IMR-90 (cell line): ENCODE measurements at regions not wholly inside any gene's neighbourhood (a gene's known extent, or its start where the extent isn't known, plus 50 kb on each side); places are given as distances from the start of the nearest gene placed in this dataset.

Experiments used
- ATAC-seq: fragments of 200-7000 bp; cut with Tn5 transposase; 2 replicates; pipeline ENCODE4 v1.9.1; 2020; ENCODE audit warnings: low read depth, mild to moderate bottlenecking, moderate library complexity
- BruUV-seq: library from RNA; stranded (reverse); fragments of 400-500 nt; replicated peaks from 2 replicates; lab custom pipeline; 2021; lab: Mats Ljungman, UMichigan
- CTCF ChIA-PET: fragments of 300-600 bp; formaldehyde crosslinking; extraction: SDS; loops from one replicate; lab custom pipeline; 2021; ENCODE audit warnings: antibody characterized with exemption; lab: Yijun Ruan, JAX
- POLR2A ChIA-PET: fragments of 300-600 bp; sonication (Branson Sonifier 250); formaldehyde crosslinking; loops from one replicate; lab custom pipeline; 2022; ENCODE audit warnings: antibody characterized with exemption; ENCODE audit not compliant: unreplicated experiment; lab: Charles Lee
- DNase-seq: peaks from one replicate; pipeline ENCODE4 v3.0.0; 2013
- H2AFZ ChIP-seq: replicated peaks from 2 replicates; pipeline ENCODE3; 2013; ENCODE audit warnings: low read length, mild to moderate bottlenecking; ENCODE audit not compliant: poor library complexity
- H2AK5ac ChIP-seq: 2 replicates; pipeline ENCODE4 v1.6.1; 2013; ENCODE audit warnings: low read depth, low read length, inconsistent platforms
- H2AK9ac ChIP-seq: replicated peaks from 2 replicates; pipeline ENCODE3; 2013; ENCODE audit warnings: mild to moderate bottlenecking, low read depth, low read length, moderate library complexity; ENCODE audit not compliant: poor library complexity
- H2BK120ac ChIP-seq: 2 replicates; pipeline ENCODE4 v1.6.1; 2013; ENCODE audit warnings: low read depth, low read length, inconsistent platforms
- H2BK15ac ChIP-seq: 3 replicates; pipeline ENCODE4 v1.6.1; 2013; ENCODE audit warnings: low read depth, low read length, inconsistent platforms
- H2BK20ac ChIP-seq: 2 replicates; pipeline ENCODE4 v1.6.1; 2013; ENCODE audit warnings: low read depth, mild to moderate bottlenecking, inconsistent platforms, low read length, moderate library complexity
- H2BK5ac ChIP-seq: 2 replicates; pipeline ENCODE4 v1.6.1; 2013; ENCODE audit warnings: mild to moderate bottlenecking, low read depth, low read length, inconsistent platforms; ENCODE audit not compliant: poor library complexity, severe bottlenecking
- H3K14ac ChIP-seq: replicated peaks from 2 replicates; pipeline ENCODE4 v1.6.1; 2013; ENCODE audit warnings: low read depth, low read length, inconsistent platforms
- H3K18ac ChIP-seq: 2 replicates; pipeline ENCODE4 v1.6.1; 2013; ENCODE audit warnings: low read depth, low read length, control low read depth
- H3K23ac ChIP-seq: 2 replicates; pipeline ENCODE4 v1.6.1; 2013; ENCODE audit warnings: low read depth, low read length, inconsistent platforms
- H3K27ac ChIP-seq: 2 replicates; pipeline ENCODE4 v1.5.1; 2013; ENCODE audit warnings: mild to moderate bottlenecking, control low read depth, low read length; ENCODE audit not compliant: insufficient read depth
- H3K27me3 ChIP-seq: 2 replicates; pipeline ENCODE4 v1.6.1; 2013; ENCODE audit warnings: low read length; ENCODE audit not compliant: control insufficient read depth, insufficient read depth
- H3K36me3 ChIP-seq: 2 replicates; pipeline ENCODE4 v1.6.1; 2013; ENCODE audit warnings: low read length, mixed read lengths; ENCODE audit not compliant: control insufficient read depth, insufficient read depth
- H3K4ac ChIP-seq: 2 replicates; pipeline ENCODE4 v1.6.1; 2013; ENCODE audit warnings: low read depth, low read length, inconsistent platforms
- H3K4me1 ChIP-seq: 2 replicates; pipeline ENCODE4 v1.6.1; 2013; ENCODE audit warnings: low read length, mixed read lengths; ENCODE audit not compliant: control insufficient read depth, insufficient read depth
- H3K4me2 ChIP-seq: 2 replicates; pipeline ENCODE4 v1.6.1; 2013; ENCODE audit warnings: low read depth, mild to moderate bottlenecking, control low read depth, low read length, moderate library complexity
- H3K4me3 ChIP-seq: 2 replicates; pipeline ENCODE4 v1.5.1; 2013; ENCODE audit warnings: low read depth, mild to moderate bottlenecking, control low read depth, low read length, moderate library complexity; ENCODE audit not compliant: insufficient read depth
- H3K56ac ChIP-seq: 2 replicates; pipeline ENCODE4 v1.6.1; 2013; ENCODE audit warnings: low read length, inconsistent platforms; ENCODE audit not compliant: insufficient read depth; ENCODE audit errors: extremely low read depth
- H3K79me1 ChIP-seq, 2 experiments: 2 replicates each; pipeline ENCODE4 v1.6.1; 2013; ENCODE audit warnings: low read length in 2 of 2, inconsistent platforms in 1 of 2, low read depth in 1 of 2
- H3K9ac ChIP-seq: 2 replicates; pipeline ENCODE4 v1.6.1; 2013; ENCODE audit warnings: low read depth, low read length, control low read depth
- H3K9me1 ChIP-seq: 2 replicates; pipeline ENCODE4 v1.6.1; 2013; ENCODE audit warnings: low read length, inconsistent platforms; ENCODE audit not compliant: insufficient read depth
- H3K9me3 ChIP-seq: 2 replicates; pipeline ENCODE4 v1.6.1; 2013; ENCODE audit warnings: low read length; ENCODE audit not compliant: control insufficient read depth, insufficient read depth
- H4K20me1 ChIP-seq: 2 replicates; pipeline ENCODE4 v1.6.1; 2013; ENCODE audit warnings: low read length, inconsistent platforms; ENCODE audit not compliant: insufficient read depth
- H4K5ac ChIP-seq: 2 replicates; pipeline ENCODE4 v1.6.1; 2013; ENCODE audit warnings: mild to moderate bottlenecking, low read depth, low read length, control low read depth
- H4K8ac ChIP-seq, 2 experiments: 2 replicates each; pipeline ENCODE4 v1.6.1; 2013; ENCODE audit warnings: low read depth in 2 of 2, low read length in 2 of 2, control low read depth in 1 of 2, inconsistent platforms in 1 of 2
- H4K91ac ChIP-seq: 2 replicates; pipeline ENCODE4 v1.6.1; 2013; ENCODE audit warnings: low read depth, low read length, inconsistent platforms; ENCODE audit not compliant: insufficient read depth
- CEBPB ChIP-seq: IDR thresholded peaks from 2 replicates; pipeline ENCODE4 v1.6.1; 2012; ENCODE audit warnings: low read depth, low read length, improper control_type of control experiment
- MAFK ChIP-seq: IDR thresholded peaks from 2 replicates; pipeline ENCODE4 v1.6.1; 2012; ENCODE audit warnings: low read depth, low read length, improper control_type of control experiment
- MAZ ChIP-seq: IDR thresholded peaks from 2 replicates; pipeline ENCODE4 v1.6.1; 2012; ENCODE audit warnings: low read depth, mild to moderate bottlenecking, low read length, improper control_type of control experiment, moderate library complexity, borderline replicate concordance
- RAD21 ChIP-seq: IDR thresholded peaks from 2 replicates; pipeline ENCODE4 v1.6.1; 2012; ENCODE audit warnings: low read length, improper control_type of control experiment
- SMC3 ChIP-seq: fragments of 150-350 bp; IDR thresholded peaks from 2 replicates; pipeline ENCODE4 v1.6.1; 2016; ENCODE audit warnings: low read depth, mild to moderate bottlenecking, antibody characterized with exemption, low read length, moderate library complexity
- WGBS, 2 experiments: methylation state at CpG; one replicate each; pipeline versions ENCODE4 v1.1.5 to v1.1.7; 2013; ENCODE audit warnings: missing lambda C conversion rate in 2 of 2; ENCODE audit not compliant: insufficient read length in 1 of 2; ENCODE audit errors: extremely low coverage in 2 of 2; 5-methylcytosine and 5-hydroxymethylcytosine counted together
- dilution Hi-C: fragments of 300-500 bp; cut with HindIII; formaldehyde crosslinking; loops from one replicate; pipeline ENCODE4 v1.14.3; 2018; ENCODE audit warnings: low sequenced_read_pairs; ENCODE audit not compliant: unreplicated experiment
- in situ Hi-C: fragments of 300-500 bp; cut with MboI; formaldehyde crosslinking; loops from 3 replicates; pipeline ENCODE4 v1.14.3; 2019; ENCODE audit warnings: low sequenced_read_pairs, inconsistent platforms, mixed read lengths
- intact Hi-C: fragments of 100-400 bp; cut with micrococcal nuclease; formaldehyde crosslinking; loops from 2 replicates; pipeline ENCODE4 v1.10.0; 2022
- TF ChIP-seq, protein P1 (sequence below): fragments of 150-350 bp; IDR thresholded peaks from 2 replicates; pipeline ENCODE4 v1.6.1; 2017; ENCODE audit warnings: mild to moderate bottlenecking, antibody characterized with exemption, low read length, low read depth
- TF ChIP-seq, protein P2 (sequence below): conservative IDR thresholded peaks from 2 replicates; pipeline ENCODE4 v1.5.1; 2012; ENCODE audit warnings: mild to moderate bottlenecking, low read depth, low read length, improper control_type of control experiment
- TF ChIP-seq, protein P3 (sequence below): fragments of 150-350 bp; IDR thresholded peaks from 2 replicates; pipeline ENCODE4 v1.6.1; 2016; ENCODE audit warnings: low read depth, mild to moderate bottlenecking, low read length, moderate library complexity, borderline replicate concordance

DNA sequence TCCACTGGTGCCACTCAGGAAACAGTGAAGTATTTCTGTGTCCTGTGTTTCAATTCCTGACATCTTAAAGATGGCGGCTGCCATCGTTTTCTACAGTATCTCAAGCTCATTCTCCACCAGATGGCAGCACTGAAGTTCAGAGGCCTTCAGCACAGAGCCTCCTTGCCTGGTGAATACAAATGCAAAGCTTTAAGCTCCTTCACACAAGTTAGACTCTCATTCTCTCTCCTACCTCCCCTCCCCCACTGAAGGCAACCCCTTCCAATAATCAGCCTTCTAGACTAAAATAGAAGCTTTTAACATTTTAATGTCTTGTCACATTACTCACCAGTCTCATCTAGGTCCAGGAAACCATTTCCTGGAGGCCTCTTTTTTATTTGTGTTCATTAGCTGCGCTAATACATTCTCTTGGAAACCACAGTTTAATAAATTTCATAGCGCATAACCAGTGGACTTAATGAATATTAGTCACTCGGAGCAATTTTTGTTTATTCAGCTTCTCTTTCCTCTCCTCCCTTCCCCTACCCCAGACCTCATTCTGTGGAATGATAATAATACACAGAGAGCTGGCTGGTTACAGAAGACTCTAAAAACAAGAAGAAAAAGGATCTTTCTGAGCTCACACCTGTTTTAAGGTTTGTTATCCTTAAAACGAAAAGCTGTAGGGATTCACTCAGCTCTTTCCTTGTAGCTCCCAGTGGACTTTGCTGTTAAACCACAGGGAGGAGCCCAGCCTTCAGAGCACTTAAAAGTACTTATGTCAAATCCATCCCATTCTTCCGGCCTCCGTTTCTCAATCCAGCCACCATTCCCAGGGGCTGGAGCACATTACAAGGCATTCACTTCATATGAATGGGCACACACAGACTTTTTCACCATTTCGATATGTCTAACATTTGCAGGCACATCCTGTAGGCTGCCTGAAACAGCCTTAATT, 384.9 kb downstream of the HLX start:
- Histone ChIP-seq H4K20me1 (no peaks in the 10 kb centered on the region), H4K91ac (no peak overlapping the region), H3K56ac (no peak overlapping the region), H3K18ac (0 out of 2 replicates have a peak overlapping the region, but pooled peaks have one; percentile 5), H3K4me2 (no peak overlapping the region), H2AK9ac (no peak overlapping the region), H3K14ac (no peak overlapping the region), H3K36me3 (no peaks in the 10 kb centered on the region), H3K9ac (no peak overlapping the region), H3K4me3 (no peak overlapping the region), H2AK5ac (no peak overlapping the region), H2BK120ac (peak overlapping the region; percentile 24; the same call in 1 of the 2 replicates), H3K79me1 (no peaks in the 10 kb centered on the region), H2BK15ac (no peak overlapping the region), H3K4me1 (peaks cover 2% of the 10 kb centered on the region; the same call in 1 of the 2 replicates), H3K23ac (no peak overlapping the region), H3K27me3 (no peaks in the 10 kb centered on the region), H3K27ac (no peak overlapping the region), H2AFZ (peak overlapping the region; percentile 9), H3K4ac (peak overlapping the region; percentile 28; the same call in 1 of the 2 replicates), H2BK20ac (0 out of 2 replicates have a peak overlapping the region, but pooled peaks have one; percentile 11), H4K5ac (no peak overlapping the region), H4K8ac (peak overlapping the region in 1 of 2 experiments; percentile 71; a peak in 2 of 4 replicates), H3K9me1 (0 out of 2 replicates have a peak, but pooled peaks cover 3% of the 10 kb centered on the region), H3K9me3 (no peaks in the 10 kb centered on the region), H2BK5ac (no peak overlapping the region)
- in situ Hi-C loops: loop anchor here (10.0 to 25.0 kb wide), 2 partner anchors 171 to 1198 kb away; no protein-coding TSS in a partner anchor
- DNase-seq (peak; percentile 89), ATAC-seq (peak; percentile 81)
- intact Hi-C loops: loop anchor here (1.0 to 10.0 kb wide), 5 partner anchors 167 to 1191 kb away; no protein-coding TSS in a partner anchor
- no TSS peak for BruUV-seq
- WGBS, 2 experiments: 98% methylated on average over 5 of the region's 9 CpGs; no CpG with 5 or more reads in 1 of the 2 experiments
- no peak for TF ChIP-seq MAZ
- TF ChIP-seq, protein P1, sequence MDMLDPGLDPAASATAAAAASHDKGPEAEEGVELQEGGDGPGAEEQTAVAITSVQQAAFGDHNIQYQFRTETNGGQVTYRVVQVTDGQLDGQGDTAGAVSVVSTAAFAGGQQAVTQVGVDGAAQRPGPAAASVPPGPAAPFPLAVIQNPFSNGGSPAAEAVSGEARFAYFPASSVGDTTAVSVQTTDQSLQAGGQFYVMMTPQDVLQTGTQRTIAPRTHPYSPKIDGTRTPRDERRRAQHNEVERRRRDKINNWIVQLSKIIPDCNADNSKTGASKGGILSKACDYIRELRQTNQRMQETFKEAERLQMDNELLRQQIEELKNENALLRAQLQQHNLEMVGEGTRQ: no peak
- peak; percentile 78 for TF ChIP-seq SMC3
- TF ChIP-seq, protein P2, sequence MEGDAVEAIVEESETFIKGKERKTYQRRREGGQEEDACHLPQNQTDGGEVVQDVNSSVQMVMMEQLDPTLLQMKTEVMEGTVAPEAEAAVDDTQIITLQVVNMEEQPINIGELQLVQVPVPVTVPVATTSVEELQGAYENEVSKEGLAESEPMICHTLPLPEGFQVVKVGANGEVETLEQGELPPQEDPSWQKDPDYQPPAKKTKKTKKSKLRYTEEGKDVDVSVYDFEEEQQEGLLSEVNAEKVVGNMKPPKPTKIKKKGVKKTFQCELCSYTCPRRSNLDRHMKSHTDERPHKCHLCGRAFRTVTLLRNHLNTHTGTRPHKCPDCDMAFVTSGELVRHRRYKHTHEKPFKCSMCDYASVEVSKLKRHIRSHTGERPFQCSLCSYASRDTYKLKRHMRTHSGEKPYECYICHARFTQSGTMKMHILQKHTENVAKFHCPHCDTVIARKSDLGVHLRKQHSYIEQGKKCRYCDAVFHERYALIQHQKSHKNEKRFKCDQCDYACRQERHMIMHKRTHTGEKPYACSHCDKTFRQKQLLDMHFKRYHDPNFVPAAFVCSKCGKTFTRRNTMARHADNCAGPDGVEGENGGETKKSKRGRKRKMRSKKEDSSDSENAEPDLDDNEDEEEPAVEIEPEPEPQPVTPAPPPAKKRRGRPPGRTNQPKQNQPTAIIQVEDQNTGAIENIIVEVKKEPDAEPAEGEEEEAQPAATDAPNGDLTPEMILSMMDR: peak; percentile 68
- TF ChIP-seq CEBPB: no peak
- TF ChIP-seq MAFK: no peak
- peak; percentile 77 for TF ChIP-seq RAD21
- TF ChIP-seq, protein P3, sequence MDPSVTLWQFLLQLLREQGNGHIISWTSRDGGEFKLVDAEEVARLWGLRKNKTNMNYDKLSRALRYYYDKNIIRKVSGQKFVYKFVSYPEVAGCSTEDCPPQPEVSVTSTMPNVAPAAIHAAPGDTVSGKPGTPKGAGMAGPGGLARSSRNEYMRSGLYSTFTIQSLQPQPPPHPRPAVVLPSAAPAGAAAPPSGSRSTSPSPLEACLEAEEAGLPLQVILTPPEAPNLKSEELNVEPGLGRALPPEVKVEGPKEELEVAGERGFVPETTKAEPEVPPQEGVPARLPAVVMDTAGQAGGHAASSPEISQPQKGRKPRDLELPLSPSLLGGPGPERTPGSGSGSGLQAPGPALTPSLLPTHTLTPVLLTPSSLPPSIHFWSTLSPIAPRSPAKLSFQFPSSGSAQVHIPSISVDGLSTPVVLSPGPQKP: no peak
- dilution Hi-C loops: no loop called here
- POLR2A ChIA-PET: interaction anchor here (1.1 kb wide), 1 partner anchor 167 kb away, joined by 6 read pairs; no protein-coding TSS in a partner anchor
- CTCF ChIA-PET: interaction anchor here (0.7 to 3.3 kb wide), 20 partner anchors 9 to 453 kb away, joined by 3 to 43 read pairs (median 4); no protein-coding TSS in a partner anchor
